Fibroblast of upper back skin (primary cell): ENCODE measurements at regions not wholly inside any gene's neighbourhood (a gene's known extent, or its start where the extent isn't known, plus 50 kb on each side); places are given as distances from the start of the nearest gene placed in this dataset.

Source experiments
- DNase-seq: peaks from one replicate; pipeline ENCODE4 v3.0.0-alpha.2; 2013

GRCh38 chr18:42561521-42561920, 554.0 kb downstream of the RIT2 start:
- no peak for DNase-seq

GRCh38 chr18:42563995-42564394, 551.5 kb downstream of the RIT2 start:
- no peak for DNase-seq

GRCh38 chr18:42564761-42565160, 550.7 kb downstream of the RIT2 start:
- DNase-seq, result no peak

- DNase-seq, result no peak
Measured at GRCh38 chr18:42568773-42569172, 546.7 kb downstream of the RIT2 start.

GRCh38 chr18:42574871-42575270, 540.6 kb downstream of the RIT2 start:
- DNase-seq, result no peak

- DNase-seq, result peak; percentile 2
Measured at GRCh38 chr18:42576124-42576523, 539.4 kb downstream of the RIT2 start.

GRCh38 chr18:42578792-42579191, 536.7 kb downstream of the RIT2 start:
- DNase-seq, result peak; percentile 18

GRCh38 chr18:42582266-42582665, 533.2 kb downstream of the RIT2 start:
- DNase-seq, result no peak

GRCh38 chr18:42583283-42583731, 532.2 kb downstream of the RIT2 start:
- DNase-seq, result no peak

- no peak for DNase-seq
Measured at GRCh38 chr18:42586601-42587000, 528.9 kb downstream of the RIT2 start.

- DNase-seq, result no peak
Measured at GRCh38 chr18:42588786-42589185, 526.7 kb downstream of the RIT2 start.

GRCh38 chr18:42604820-42605219, 510.7 kb downstream of the RIT2 start:
- DNase-seq, result no peak

GRCh38 chr18:42606886-42607495, 508.5 kb downstream of the RIT2 start:
- DNase-seq, result no peak

- DNase-seq, result no peak
Measured at GRCh38 chr18:42611134-42611533, 504.4 kb downstream of the RIT2 start.

- DNase-seq, result no peak
Measured at GRCh38 chr18:42614619-42615293, 500.7 kb downstream of the RIT2 start.

- no peak for DNase-seq
Measured at GRCh38 chr18:42617221-42617620, 498.3 kb downstream of the RIT2 start.

GRCh38 chr18:42619771-42620170, 495.7 kb downstream of the RIT2 start:
- DNase-seq, result no peak

GRCh38 chr18:42620657-42621056, 494.8 kb downstream of the RIT2 start:
- DNase-seq, result no peak

- no peak for DNase-seq
Measured at GRCh38 chr18:42623935-42624334, 491.6 kb downstream of the RIT2 start.

GRCh38 chr18:42632801-42633200, 482.7 kb downstream of the RIT2 start:
- no peak for DNase-seq

- DNase-seq, result no peak
Measured at GRCh38 chr18:42635378-42636048, 480.0 kb downstream of the RIT2 start.

- no peak for DNase-seq
Measured at GRCh38 chr18:42636309-42636708, 479.2 kb downstream of the RIT2 start.

GRCh38 chr18:42640160-42640559, 475.3 kb downstream of the RIT2 start:
- no peak for DNase-seq

- no peak for DNase-seq
Measured at GRCh38 chr18:42641996-42642395, 473.5 kb downstream of the RIT2 start.
